Gastrocnemius medialis (tissue), 4 donors: ENCODE measurements at regions not wholly inside any gene's neighbourhood (a gene's known extent, or its start where the extent isn't known, plus 50 kb on each side); places are given as distances from the start of the nearest gene placed in this dataset.

Experiments used
- POLR2A ChIP-seq, 2 donors: fragments of 450-650 bp; IDR thresholded peaks; one replicate each; pipeline ENCODE4 v1.6.1; 2017; ENCODE audit warnings: antibody characterized with exemption in 2 of 2, mild to moderate bottlenecking in 2 of 2, moderate library complexity in 2 of 2
- TF ChIP-seq, protein P1 (sequence below), 5 experiments: fragments of 450-650 bp in 3 of 5; fragments of 200-600 bp in 2 of 5; sonication (generic) in 2 of 5; IDR thresholded peaks in 4 of 5; conservative IDR thresholded peaks in 1 of 5; 1 replicate in 4 of 5; 2 replicates in 1 of 5; pipeline ENCODE4 v1.5.1; 2016 to 2019; ENCODE audit warnings: antibody characterized with exemption in 5 of 5, mild to moderate bottlenecking in 3 of 5, moderate library complexity in 3 of 5

DNA sequence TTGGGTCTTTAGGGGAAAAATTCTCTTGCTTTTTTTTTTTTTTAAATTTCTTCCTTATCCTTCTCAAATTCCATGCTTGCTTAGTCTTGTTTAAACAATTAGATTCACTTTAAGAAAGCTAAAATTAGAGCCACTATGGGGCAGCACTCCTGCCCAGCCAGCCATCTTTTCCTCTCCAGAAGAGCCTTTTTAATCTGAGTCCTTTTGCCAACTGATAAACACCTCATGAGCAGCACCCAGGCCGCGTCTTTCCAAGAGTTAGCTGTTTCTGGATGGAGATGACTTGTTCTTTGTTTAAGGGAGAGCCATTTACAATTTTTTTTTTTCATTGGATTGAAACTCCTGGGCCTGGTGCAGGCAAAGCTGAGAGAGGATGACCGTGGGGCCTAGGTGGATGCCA, 53.3 kb upstream of the TSPAN2 start:
- TF ChIP-seq, protein P1, sequence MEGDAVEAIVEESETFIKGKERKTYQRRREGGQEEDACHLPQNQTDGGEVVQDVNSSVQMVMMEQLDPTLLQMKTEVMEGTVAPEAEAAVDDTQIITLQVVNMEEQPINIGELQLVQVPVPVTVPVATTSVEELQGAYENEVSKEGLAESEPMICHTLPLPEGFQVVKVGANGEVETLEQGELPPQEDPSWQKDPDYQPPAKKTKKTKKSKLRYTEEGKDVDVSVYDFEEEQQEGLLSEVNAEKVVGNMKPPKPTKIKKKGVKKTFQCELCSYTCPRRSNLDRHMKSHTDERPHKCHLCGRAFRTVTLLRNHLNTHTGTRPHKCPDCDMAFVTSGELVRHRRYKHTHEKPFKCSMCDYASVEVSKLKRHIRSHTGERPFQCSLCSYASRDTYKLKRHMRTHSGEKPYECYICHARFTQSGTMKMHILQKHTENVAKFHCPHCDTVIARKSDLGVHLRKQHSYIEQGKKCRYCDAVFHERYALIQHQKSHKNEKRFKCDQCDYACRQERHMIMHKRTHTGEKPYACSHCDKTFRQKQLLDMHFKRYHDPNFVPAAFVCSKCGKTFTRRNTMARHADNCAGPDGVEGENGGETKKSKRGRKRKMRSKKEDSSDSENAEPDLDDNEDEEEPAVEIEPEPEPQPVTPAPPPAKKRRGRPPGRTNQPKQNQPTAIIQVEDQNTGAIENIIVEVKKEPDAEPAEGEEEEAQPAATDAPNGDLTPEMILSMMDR (IDR thresholded peaks at IDR 0.05 in 4 of 5, conservative IDR thresholded peaks at IDR 0.05 in 1 of 5), result no peak
- no peak for TF ChIP-seq POLR2A (IDR thresholded peaks at IDR 0.05)
